ENCODE measurements at regions not wholly inside any gene's neighbourhood (a gene's known extent, or its start where the extent isn't known, plus 50 kb on each side); places are given as distances from the start of the nearest gene placed in this dataset.

DNA sequence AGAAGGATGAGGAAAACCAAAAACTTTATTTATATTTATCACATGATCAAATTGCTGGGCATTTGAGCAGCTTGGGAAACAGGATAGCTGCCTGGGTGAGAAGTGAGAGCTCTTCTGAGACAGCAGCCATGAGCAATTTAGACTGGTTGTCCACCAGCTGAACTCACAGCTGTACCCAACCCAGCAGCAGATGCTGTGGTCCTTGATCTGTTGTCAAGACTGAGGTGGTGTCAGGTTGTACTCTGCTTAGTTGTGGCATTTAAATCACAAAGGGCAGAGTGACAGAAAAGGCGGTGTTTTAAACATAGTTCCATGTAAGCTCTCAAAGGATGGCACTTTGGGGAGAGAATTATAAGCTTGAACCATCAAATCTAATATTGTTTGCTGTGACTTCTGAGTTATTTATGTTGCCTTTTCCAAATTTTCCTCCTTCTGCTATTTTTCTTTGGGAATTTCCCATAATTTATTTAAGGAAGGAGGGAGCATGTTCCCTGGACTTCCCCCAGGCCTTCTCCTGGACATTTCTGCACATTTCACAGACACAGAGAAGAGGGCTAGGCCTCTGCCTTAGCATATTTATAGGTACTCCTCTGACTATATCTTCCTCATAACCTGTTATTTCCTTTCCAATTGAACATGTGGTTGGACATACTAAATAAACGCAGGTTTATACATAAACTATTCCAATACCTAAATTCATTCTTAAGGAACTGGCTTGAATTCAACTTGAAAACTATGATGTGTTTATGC, 117.7 kb upstream of the FER start:
- no CpG with 5 or more reads among the region's 2 CpGs for WGBS (ENCODE audit: insufficient coverage)
- H3K9me3 ChIP-seq (replicated peaks; ENCODE audit: control insufficient read depth, low read depth, low read length), result no peaks in the 10 kb centered on the region
- no peak overlapping the region for H3K4me3 ChIP-seq (ENCODE audit: low read length)
- H3K27me3 ChIP-seq (ENCODE audit: control insufficient read depth, insufficient read depth, low read length), result no peaks in the 10 kb centered on the region
- no peaks in the 10 kb centered on the region for H3K4me1 ChIP-seq (ENCODE audit: control insufficient read depth, insufficient read depth, low read length)
- DNase-seq, result no peak
- no peaks in the 10 kb centered on the region for H3K36me3 ChIP-seq (ENCODE audit: control insufficient read depth, insufficient read depth, low read length)
- no peak overlapping the region for H3K27ac ChIP-seq (ENCODE audit: low read length)

DNA sequence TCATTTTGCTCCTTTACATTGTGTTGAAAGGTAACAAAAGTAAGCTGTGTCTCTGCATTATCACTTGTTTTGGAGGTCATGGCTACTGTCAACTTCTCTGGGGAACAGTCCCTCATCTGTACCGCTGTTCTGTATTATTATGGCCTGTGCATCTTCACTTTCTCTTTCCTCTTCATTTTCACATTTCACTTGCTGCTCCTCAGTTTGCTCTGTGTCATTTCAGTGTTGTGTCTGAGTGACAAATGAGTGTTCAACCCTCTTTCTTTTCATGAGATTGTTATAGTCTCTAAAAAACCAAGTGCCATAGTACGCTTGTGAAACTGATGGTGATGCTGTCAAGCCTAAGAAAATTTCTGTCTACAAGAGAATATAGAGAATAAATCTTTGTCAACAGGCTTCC, 122.0 kb upstream of the FER start:
- H3K27ac ChIP-seq (ENCODE audit: low read length), result no peak overlapping the region
- H3K4me1 ChIP-seq (ENCODE audit: control insufficient read depth, insufficient read depth, low read length), result no peaks in the 10 kb centered on the region
- DNase-seq, result no peak
- no peaks in the 10 kb centered on the region for H3K27me3 ChIP-seq (ENCODE audit: control insufficient read depth, insufficient read depth, low read length)
- H3K9me3 ChIP-seq (replicated peaks; ENCODE audit: control insufficient read depth, low read depth, low read length), result no peaks in the 10 kb centered on the region
- WGBS (ENCODE audit: insufficient coverage), result 40% methylated on average over 1 of the region's 2 CpGs
- no peaks in the 10 kb centered on the region for H3K36me3 ChIP-seq (ENCODE audit: control insufficient read depth, insufficient read depth, low read length)
- no peak overlapping the region for H3K4me3 ChIP-seq (ENCODE audit: low read length)

DNA sequence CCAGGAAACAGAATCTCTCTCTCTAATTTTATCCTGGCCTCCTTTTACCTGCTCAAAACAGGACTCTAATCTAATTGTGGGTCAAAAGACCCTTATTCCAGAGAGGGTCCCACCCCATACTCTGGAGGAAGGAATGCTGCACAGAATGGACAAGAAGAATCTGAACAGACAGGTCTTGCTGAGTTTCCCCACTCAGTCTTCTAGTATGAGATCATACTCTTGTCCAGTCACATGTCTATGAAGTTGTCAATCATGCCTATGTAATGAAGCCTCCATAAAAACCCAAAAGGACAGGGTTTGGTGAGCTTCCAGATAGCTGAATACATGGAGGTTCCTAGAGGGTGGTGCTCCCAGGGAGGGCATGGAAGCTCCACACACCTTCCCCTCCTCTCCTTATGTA, 123.9 kb upstream of the FER start:
- no peak overlapping the region for H3K4me3 ChIP-seq (ENCODE audit: low read length)
- no peaks in the 10 kb centered on the region for H3K36me3 ChIP-seq (ENCODE audit: control insufficient read depth, insufficient read depth, low read length)

DNA sequence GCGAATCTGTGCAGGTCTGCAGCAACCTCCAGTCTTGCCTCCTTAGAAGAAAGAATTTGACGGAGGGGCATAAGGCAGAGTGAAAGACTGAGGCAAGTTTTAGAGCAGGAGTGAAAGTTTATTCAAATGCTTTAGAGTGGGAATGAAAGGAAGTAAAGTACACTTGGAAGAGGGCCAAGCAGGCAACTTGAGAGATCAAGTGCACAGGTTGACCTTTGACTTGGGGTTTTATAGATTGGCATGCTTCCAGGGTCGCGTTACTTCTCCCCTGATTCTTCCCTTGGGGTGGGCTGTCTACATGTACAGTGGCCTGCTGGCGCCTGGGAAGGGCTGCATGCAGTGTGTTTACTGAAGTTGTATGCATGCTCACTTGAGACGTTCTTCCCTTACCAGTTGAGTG, 127.2 kb upstream of the FER start:
- Histone ChIP-seq H3K27ac (ENCODE audit: low read length) (no peak overlapping the region), H3K36me3 (ENCODE audit: control insufficient read depth, insufficient read depth, low read length) (no peaks in the 10 kb centered on the region), H3K9me3 (replicated peaks; ENCODE audit: control insufficient read depth, low read depth, low read length) (no peaks in the 10 kb centered on the region), H3K4me3 (ENCODE audit: low read length) (no peak overlapping the region), H3K4me1 (ENCODE audit: control insufficient read depth, insufficient read depth, low read length) (no peaks in the 10 kb centered on the region), H3K27me3 (ENCODE audit: control insufficient read depth, insufficient read depth, low read length) (no peaks in the 10 kb centered on the region)
- DNase-seq, result no peak
- WGBS (ENCODE audit: insufficient coverage), result 78% methylated on average over 1 of the region's 6 CpGs

More for the DNA sequence above, 123.9 kb upstream of the FER start:
- no peak for DNase-seq
- no peaks in the 10 kb centered on the region for H3K27me3 ChIP-seq (ENCODE audit: control insufficient read depth, insufficient read depth, low read length)
- H3K9me3 ChIP-seq (replicated peaks; ENCODE audit: control insufficient read depth, low read depth, low read length), result no peaks in the 10 kb centered on the region
- no peaks in the 10 kb centered on the region for H3K4me1 ChIP-seq (ENCODE audit: control insufficient read depth, insufficient read depth, low read length)
- no peak overlapping the region for H3K27ac ChIP-seq (ENCODE audit: low read length)

DNA sequence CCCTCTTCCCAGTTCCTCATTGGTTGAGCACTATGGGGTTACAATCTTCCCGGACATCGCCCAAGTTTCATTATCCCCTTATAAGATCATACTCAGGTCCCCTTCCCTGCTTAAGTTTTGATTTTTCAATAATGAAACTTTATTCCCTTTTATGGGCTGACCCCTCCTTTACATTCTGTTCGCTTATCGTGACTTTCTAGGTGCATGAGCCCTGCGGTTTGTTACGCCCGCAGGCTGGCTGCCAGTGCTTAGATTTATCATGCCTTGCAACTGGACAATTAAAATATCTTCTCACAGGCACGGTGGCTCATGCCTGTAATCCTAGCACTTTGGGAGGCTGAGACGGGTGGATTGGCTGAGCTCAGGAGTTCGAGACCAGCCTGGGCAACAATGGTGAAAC, 127.9 kb upstream of the FER start:
- no peaks in the 10 kb centered on the region for H3K4me1 ChIP-seq (ENCODE audit: control insufficient read depth, insufficient read depth, low read length)
- H3K36me3 ChIP-seq (ENCODE audit: control insufficient read depth, insufficient read depth, low read length), result no peaks in the 10 kb centered on the region
- WGBS (ENCODE audit: insufficient coverage), result 82% methylated on average over 10 of the region's 10 CpGs
- H3K27me3 ChIP-seq (ENCODE audit: control insufficient read depth, insufficient read depth, low read length), result no peaks in the 10 kb centered on the region
- no peak overlapping the region for H3K27ac ChIP-seq (ENCODE audit: low read length)
- no peak overlapping the region for H3K4me3 ChIP-seq (ENCODE audit: low read length)
- no peaks in the 10 kb centered on the region for H3K9me3 ChIP-seq (replicated peaks; ENCODE audit: control insufficient read depth, low read depth, low read length)
- DNase-seq, result no peak

DNA sequence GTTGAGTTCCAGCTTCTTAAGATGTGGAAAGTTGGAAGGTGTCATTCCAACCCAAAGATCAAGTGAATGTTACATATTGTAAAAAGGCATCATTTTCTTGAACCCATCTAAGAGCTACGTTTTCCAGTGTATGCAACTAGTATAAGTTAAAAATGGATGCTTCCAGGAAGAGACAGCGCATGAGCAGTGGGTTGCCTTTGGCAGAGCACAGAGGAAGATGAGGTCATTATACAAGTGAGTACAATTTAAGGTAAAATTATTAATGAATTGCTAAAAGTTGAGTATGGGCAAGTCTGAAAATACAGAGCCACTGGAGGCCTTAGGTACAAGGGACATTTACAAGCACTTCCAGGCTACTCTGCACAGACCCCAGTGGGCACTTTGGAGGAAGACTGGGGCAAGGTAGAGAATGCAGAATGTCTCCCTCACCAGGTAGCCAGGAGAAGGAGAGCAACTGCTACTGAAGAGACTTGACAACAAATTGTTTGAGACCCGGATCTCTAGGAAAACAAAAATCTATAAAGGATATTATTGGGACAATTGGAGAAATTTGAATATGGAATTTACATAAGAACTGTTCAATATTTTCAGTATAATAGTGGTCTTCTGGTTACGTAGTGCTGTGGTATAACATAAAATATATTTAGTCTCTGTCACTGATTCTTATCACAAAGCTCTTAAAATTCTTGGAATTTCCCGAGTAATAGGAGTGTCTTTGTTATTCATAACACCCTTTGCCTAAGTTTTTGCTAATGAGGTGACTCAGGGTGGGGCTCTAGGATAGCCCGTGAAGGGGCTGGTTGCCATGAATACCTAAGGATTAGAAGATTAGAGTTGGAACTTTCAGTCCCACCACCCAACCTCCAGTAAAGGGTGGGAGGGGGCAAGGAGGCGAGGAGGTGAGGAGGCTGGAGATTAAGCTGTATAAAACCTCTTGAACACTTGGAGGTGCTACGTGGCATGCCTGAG, 129.9 kb upstream of the FER start:
- Histone ChIP-seq H3K27ac (ENCODE audit: low read length) (no peak overlapping the region), H3K4me3 (ENCODE audit: low read length) (no peak overlapping the region), H3K36me3 (ENCODE audit: control insufficient read depth, insufficient read depth, low read length) (no peaks in the 10 kb centered on the region), H3K4me1 (ENCODE audit: control insufficient read depth, insufficient read depth, low read length) (no peaks in the 10 kb centered on the region), H3K27me3 (ENCODE audit: control insufficient read depth, insufficient read depth, low read length) (no peaks in the 10 kb centered on the region), H3K9me3 (replicated peaks; ENCODE audit: control insufficient read depth, low read depth, low read length) (no peaks in the 10 kb centered on the region)
- WGBS (ENCODE audit: insufficient coverage), result 78% methylated on average over 2 of the region's 8 CpGs
- no peak for DNase-seq

DNA sequence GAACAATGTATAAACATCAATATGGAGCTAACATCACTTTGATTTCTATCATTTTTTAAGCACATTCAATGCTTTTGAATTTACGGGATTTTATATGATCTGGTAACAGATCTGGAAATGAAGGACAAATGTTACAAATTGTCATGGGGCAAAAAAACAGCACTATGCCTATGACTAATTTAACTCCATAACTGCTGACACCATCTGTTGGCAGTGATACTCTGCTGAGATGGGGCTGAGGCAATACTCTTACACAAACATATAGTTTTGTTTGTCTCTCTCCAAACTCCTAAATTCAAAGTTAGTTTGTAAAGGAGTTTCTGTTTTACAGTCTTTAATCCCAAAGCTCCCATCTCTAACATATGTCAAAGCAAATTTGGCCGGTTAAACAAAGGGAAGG, 132.5 kb upstream of the FER start:
- no peak overlapping the region for H3K4me3 ChIP-seq (ENCODE audit: low read length)
- H3K4me1 ChIP-seq (ENCODE audit: control insufficient read depth, insufficient read depth, low read length), result no peaks in the 10 kb centered on the region
- H3K36me3 ChIP-seq (ENCODE audit: control insufficient read depth, insufficient read depth, low read length), result no peaks in the 10 kb centered on the region
- no peaks in the 10 kb centered on the region for H3K9me3 ChIP-seq (replicated peaks; ENCODE audit: control insufficient read depth, low read depth, low read length)
- no peak for DNase-seq
- whole genome bisulfite sequencing (ENCODE audit: insufficient coverage), result no CpG with 5 or more reads among the region's 2 CpGs
- H3K27me3 ChIP-seq (ENCODE audit: control insufficient read depth, insufficient read depth, low read length), result no peaks in the 10 kb centered on the region
- H3K27ac ChIP-seq (ENCODE audit: low read length), result no peak overlapping the region

DNA sequence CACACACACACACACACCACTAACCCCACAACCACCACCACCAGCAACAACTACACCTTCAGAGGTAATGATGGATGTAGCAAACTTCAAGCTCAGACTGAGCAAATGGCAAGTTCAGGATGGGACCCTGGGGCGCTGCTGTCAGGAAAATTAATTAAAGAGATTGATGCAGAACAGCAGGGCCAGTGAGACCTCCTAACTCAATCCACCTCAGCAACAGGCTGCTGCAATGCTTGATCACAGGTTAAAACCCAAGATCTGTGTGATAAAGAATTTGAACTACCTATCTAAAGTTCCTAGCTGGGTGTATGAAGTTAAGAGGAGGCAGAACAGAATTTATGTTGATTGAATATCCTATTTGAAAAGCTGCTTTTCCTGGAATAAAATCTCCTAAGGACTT, 140.3 kb upstream of the FER start:
- WGBS (ENCODE audit: insufficient coverage), result no CpG with 5 or more reads among the region's 1 CpG

DNA sequence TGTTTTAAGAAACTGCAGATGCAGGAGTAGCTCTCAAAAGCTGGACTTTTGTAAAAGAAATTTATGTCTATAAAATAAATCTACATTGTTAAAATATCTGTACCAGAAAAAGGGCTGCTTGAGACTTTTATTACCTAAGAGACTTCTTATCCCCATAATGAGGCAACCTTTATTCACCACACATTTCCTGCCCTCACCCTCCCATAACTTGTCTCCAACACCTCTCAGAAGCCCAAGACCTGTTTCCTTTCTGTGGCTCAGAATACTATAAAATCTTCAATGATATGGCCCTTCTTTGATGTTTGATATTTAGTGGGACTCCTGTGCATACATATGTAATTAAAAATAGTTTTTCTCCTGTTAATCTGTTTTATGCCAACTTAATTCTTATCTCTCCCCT, 141.5 kb upstream of the FER start:
- no peaks in the 10 kb centered on the region for H3K36me3 ChIP-seq (ENCODE audit: control insufficient read depth, insufficient read depth, low read length)
- H3K27ac ChIP-seq (ENCODE audit: low read length), result no peak overlapping the region
- no peak overlapping the region for H3K4me3 ChIP-seq (ENCODE audit: low read length)
- H3K4me1 ChIP-seq (ENCODE audit: control insufficient read depth, insufficient read depth, low read length), result no peaks in the 10 kb centered on the region
- H3K9me3 ChIP-seq (replicated peaks; ENCODE audit: control insufficient read depth, low read depth, low read length), result no peaks in the 10 kb centered on the region
- no peaks in the 10 kb centered on the region for H3K27me3 ChIP-seq (ENCODE audit: control insufficient read depth, insufficient read depth, low read length)
- DNase-seq, result no peak

More for the DNA sequence above, 140.3 kb upstream of the FER start:
- Histone ChIP-seq H3K9me3 (replicated peaks; ENCODE audit: control insufficient read depth, low read depth, low read length) (no peaks in the 10 kb centered on the region), H3K36me3 (ENCODE audit: control insufficient read depth, insufficient read depth, low read length) (no peaks in the 10 kb centered on the region), H3K27ac (ENCODE audit: low read length) (no peak overlapping the region), H3K27me3 (ENCODE audit: control insufficient read depth, insufficient read depth, low read length) (no peaks in the 10 kb centered on the region), H3K4me1 (ENCODE audit: control insufficient read depth, insufficient read depth, low read length) (no peaks in the 10 kb centered on the region), H3K4me3 (ENCODE audit: low read length) (no peak overlapping the region)
- no peak for DNase-seq

DNA sequence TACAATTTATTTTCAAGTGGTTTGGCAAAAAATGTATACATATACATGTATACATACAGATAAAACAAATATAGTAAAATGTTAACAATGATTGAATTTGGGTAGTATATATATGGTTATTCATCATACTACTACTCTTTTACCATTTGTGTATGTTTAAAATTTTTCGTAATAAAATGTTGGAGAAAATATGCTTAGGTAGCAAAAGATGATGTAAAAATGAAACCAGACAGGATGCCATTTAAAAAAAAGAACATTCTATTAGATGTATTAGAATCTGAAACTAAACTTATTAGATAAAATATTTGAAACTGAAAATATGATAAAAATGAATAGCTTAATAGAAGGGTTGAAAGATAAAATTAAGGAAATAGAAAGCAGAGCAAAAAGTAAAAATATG, 144.9 kb upstream of the FER start:
- WGBS (ENCODE audit: insufficient coverage), result no CpG with 5 or more reads among the region's 1 CpG
- no peak overlapping the region for H3K4me3 ChIP-seq (ENCODE audit: low read length)
- no peak overlapping the region for H3K27ac ChIP-seq (ENCODE audit: low read length)
- H3K9me3 ChIP-seq (replicated peaks; ENCODE audit: control insufficient read depth, low read depth, low read length), result no peaks in the 10 kb centered on the region
- no peaks in the 10 kb centered on the region for H3K4me1 ChIP-seq (ENCODE audit: control insufficient read depth, insufficient read depth, low read length)
- H3K27me3 ChIP-seq (ENCODE audit: control insufficient read depth, insufficient read depth, low read length), result no peaks in the 10 kb centered on the region
- no peak for DNase-seq
- no peaks in the 10 kb centered on the region for H3K36me3 ChIP-seq (ENCODE audit: control insufficient read depth, insufficient read depth, low read length)
